ENCODE measurements at regions not wholly inside any gene's neighbourhood (a gene's known extent, or its start where the extent isn't known, plus 50 kb on each side); places are given as distances from the start of the nearest gene placed in this dataset.
"Not testable (repeated sequence)": the region's sequence is repeated elsewhere in the genome, so short reads cannot be mapped to it uniquely, and the experiment has no call there.

DNA sequence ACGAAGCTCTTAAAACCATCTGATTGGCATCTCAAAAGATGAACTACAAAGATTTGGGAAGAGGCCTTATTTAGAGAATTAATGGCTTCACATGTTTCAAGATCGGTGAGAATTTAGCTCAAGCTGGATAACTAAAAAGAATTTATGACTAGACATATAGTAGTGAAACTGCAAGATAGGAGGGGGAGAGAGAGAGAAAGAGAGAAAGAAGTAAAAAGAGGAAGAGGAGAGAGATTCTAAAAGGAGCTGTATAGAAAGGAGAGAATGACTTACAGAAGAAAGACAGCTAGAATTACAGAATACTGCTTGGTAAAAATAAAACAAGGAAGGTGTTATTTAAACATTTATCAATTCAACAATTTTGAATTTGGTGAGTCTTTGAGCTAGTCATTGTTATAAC lies 592.3 kb downstream of the SH2D4B start:
- DNase-seq = no peak

DNA sequence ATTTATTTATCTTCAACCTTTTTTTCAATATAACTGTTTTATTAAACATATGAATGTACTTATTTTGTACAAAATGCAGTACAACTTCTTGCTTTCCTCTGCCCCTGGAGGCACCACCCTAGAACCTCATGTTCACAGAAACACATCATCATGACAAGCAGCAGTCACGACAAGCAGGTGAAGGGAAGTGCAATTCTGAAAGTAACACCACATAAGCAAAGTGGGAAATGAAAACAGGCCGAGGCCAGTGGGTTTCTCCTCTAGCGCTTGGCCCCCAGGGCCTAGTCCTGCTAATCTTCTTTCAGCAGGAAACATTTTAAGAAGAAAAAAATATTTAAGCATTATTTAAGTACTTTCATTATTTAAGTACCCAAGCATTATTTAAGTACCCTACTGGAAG lies 598.1 kb downstream of the SH2D4B start:
- DNase-seq = no peak

DNA sequence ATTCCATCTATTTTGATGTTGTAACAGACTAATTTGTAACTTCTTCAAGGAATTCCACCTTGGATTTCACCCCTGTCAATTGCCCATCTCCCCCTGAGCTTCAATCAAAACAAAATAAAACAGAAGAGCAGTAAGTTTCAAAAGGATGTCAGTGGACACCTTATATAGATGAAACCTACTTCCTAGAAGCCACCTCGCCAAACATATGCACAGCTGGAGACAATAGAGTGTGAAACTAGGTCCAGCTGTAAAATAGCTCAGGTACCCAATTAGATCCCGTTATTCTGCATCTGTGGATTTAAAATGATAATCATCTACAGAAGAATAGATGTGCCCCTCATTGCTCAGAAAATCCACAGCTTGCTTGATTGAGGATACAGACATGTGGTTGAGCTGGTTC lies 598.6 kb downstream of the SH2D4B start:
- DNase-seq = no peak

DNA sequence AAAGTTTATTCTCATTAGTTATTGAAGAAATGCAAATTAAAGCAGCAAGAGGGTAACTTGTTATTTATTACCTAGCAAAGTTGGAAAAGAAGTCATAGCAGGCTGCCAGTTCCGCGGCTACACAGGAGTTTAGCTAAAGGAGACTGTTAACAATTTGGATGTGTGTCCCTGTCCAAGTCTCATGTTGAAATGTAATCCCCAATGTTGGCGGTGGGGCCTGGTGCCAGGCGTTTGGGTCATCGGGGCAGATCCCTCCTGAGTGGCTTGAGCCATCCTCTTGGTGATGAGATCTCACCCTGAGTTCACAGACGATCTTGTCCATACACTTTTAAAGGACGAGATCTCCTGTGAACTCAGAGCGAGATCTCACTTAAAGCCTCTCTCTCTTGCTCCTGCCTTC lies 608.3 kb downstream of the SH2D4B start:
- no peak for DNase-seq

DNA sequence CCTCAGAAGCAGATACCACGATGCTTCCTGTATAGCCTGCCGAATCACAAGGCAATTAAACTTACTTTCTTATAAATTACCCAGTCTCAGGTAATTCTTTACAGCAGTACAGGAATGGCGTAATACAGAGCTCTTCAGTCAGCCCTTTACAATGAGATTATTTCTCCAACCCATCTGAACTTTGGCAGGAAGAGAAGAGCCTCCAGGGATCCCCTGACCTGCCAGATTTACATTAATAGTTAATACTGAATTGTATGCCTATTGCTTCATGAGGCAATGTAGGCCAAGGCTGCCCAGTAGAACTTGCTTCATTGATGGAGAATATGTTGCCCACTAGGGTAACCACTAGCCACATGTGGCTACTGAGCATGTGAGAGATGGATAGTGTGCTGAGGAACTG lies 608.7 kb downstream of the SH2D4B start:
- DNase-seq = no peak

DNA sequence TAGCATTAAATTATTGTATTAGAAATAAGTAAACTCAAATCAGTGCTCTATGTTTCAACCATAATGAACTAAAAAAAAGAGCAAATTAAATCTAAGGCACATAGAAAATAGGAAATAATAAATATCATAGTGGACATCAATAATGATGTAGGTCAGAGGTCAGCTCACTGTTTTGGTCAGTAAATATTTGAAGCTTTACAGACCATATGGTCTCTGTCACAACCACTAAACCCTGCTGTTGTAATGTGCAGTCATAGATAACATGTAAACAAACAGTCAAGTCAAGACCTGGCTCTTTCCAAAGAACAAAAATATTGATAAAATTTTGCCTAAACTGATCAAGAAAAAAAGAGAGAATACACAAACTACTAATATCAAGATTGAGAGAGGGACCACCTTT lies 615.0 kb downstream of the SH2D4B start:
- DNase-seq = no peak

DNA sequence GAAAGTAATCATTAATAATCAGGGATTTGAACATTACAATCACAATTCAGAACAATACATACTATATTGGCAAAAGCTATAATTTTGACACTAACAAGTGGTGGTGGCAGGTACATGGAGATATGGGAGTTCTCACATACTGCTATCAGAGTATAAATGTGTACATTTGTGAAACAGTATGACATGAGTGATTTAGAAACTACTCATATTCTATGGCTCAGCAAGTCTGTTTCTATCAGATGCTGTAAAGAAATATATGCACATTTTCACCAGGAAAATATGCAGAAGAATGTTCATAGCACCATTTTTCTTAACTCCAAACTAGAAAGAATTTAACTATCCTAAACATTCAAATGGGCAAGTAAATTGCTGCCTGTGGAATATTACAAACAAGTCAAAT lies 620.0 kb downstream of the SH2D4B start:
- no peak for DNase-seq

DNA sequence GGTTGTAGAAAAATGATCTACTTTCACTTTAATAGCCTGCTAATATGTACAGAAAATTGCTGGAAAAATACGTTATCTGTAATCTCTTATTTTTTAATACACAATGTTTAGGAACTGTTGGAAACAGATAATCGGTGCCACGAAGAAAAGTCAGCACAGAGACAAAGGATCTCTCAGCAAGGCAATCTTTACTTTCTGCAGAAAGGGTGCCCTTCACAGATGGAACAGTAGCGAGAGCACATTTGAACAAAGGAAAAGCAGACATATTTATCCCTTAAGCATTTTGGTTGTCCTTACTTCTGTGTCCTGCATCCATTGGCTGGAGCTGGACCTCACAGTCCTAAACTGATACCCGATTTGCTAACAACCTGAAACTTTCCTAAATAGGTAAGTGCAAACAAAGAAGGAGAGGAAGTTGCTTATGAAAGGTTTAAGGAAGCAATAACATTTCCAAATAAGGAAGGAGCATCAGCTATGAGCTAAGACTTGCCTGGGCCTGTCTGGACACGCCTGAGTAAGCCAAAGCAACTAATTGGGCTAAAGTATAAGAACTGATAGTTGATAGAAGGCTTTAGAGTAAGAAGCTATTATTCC lies 640.0 kb downstream of the SH2D4B start:
- DNase-seq = no peak

DNA sequence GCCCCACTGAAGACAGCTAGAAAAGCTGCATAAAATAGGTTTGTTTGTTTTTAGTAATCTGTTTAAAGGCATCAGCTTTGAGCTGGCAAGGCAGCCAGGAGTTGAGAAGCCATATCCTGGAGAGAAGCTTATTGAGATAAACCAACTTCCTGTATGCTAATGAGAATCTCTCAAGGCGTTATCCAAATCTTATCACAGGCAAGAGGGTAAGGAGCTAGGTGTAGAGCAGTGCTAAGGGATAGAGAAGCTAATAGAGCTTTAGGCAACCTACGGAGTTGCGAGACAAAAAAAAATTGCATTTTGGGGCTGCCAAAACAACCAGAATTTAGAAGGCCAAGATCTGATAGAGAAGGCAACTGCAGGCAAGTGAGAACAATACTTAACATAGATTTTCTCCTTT lies 641.6 kb downstream of the SH2D4B start:
- no peak for DNase-seq

DNA sequence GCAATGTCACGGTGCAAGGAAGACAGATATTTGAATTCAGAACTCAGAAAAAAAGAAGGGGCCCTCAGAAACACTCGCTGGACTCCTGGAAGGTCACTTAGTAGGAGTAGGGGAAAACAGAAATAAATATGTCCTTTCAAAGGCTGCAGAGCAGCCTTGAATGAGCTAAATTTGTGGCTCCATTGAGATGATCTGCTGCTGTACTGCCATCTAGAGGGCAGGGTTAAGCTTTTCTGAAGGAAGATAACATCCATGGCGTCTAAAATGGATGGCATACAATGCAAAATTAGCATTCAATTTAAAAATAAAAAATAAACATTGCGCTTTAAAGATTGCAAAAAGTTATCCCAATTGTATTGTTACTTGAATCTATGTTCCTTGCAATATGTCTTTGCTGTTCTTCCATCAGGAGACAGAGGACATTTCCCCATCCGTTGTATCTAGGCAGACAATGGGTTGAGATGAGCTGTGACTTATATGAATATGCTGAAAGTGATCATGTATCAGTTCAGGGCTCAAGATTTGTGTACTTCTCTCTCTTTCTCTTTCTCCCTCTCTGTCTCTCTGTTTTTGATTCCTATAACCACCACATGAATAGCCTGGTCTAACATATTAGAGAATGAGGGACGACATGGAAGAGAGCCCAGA lies 642.2 kb downstream of the SH2D4B start:
- no peak for DNase-seq

DNA sequence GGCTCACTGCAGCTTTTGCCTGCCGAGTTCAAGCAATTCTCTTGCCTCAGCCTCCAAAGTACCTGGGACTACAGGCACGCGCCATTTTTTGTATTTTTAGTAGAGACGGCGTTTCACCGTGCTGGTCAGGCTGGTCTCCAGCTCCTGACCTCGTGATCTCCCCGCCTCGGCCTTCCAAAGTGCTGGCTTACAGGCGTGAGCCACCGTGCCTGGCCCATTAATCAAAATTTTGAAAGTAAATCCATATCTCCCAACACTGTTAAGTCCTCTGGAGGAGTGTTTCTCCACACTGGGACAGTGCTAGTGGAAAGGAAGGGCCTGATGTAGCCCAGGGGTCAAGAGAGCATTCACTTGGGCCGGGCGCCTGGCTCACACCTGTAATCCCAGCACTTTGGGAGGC lies 644.6 kb downstream of the SH2D4B start:
- no peak for DNase-seq

DNA sequence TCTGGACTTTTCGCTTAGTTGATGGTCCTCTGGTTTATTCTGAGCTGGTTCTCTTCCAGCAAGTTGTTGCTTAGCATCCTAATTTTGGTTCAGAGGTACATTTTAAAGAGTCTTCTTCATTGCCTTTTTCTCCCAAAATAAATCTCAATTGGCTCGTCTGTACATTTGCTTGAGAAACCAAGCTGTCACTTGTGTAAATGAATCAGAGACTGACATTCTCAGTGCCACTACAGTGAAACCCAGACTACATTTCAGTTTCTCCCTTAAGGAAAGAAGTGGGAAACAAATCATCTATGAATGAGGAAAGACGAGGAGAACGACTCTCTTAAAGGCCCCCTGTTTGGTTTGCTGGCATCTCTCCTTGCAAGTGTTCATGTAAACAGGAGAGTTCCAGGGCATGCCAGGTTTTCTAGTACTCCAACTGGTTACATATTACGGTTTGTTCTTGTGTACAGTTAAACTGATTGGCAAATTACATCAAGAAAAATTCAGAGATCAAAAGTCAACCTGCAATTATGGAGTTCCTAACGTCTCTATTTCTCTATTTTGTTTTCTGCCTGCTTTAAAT lies 654.6 kb downstream of the SH2D4B start:
- no peak for DNase-seq

DNA sequence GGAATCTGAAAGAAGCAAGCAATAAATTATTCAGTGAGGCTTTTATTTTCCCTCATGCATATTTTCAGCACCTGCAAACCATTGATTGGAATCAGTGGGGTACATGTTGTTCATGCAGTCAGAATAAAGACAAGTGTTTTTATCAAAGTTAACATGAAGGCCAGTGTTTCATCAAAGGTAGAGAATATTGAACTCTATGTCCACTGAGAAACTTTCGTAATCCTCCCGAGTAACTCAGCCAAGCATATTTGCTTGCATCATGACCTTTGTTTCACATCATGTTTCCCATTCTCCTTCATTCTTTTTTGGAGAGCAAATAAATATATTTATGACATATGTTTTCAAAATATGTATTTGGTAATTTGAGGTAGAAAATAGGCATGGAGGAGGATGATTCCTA lies 663.1 kb downstream of the SH2D4B start:
- no peak for DNase-seq

DNA sequence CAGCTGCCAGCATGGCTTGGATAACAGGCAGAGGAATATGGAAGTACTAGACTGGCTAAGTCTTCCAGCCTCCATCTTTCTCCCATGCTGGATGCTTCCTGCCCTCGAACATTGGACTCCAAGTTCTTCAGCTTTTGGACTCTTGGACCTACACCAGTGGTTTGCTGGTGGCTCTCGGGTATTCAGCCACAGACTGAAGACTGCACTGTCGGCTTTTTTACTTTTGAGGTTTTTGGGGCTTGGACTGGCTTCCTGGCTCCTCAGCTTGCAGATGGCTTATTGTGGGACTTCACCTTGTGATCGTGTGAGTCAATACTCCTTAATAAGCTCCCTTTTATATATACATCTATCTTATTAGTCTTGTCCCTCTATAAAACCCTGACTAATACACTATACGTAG lies 667.6 kb upstream of the NRG3 start:
- not testable (repeated sequence) for DNase-seq

DNA sequence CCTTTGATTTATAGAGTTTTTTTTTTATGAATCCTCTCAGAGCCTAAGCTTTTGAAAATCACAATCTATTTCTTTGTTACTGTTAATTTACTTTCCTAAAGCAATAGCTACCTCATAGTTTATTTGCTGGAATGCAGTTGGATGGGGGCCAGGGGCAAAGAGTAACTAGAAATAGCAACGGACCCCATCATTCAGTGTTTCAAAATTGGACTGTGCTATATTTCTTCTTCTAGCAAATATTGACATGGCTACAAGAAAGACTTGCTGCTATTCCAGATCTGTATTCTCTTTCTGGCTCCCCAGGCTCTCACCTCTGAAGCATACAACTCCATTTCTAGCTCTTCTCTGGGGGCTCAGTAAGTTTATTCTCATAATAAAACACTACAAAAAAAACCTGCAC lies 661.6 kb upstream of the NRG3 start:
- DNase-seq = no peak

DNA sequence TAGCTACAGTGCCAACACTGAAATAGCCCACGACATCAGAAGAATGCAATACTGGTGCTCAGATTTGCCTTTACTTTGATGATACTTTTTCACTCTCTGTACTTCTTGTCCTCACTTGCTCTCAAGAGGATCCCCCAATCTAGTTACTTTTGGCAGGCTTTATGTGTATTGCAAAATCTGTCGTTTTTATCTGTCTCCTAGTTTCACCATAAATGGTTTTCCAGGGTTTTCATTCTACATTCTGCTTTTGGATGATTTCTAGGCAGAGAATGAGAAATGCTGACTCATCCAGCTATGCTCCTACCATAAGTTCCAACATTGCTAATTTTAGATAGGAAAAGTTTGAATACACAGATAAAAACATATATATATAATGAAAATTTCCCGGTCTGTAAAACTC lies 659.5 kb upstream of the NRG3 start:
- DNase-seq = no peak

DNA sequence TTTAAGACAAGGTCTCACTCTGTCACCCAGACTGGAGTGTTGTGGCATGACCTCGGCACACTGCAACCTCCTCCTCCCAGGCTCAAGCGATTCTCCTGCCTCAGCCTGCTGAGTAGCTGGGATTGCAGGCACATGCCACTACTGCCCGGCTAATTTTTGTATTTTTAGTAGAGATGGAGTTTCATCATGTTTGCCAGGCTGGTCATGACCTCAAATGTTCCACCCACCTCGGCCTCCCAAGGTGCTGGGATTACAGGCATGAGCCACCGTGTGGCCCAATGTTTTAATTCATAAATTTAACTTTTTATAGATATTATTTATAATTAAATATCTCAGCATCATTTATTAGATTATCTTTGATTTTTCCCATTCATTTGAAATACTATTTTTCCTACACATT lies 658.0 kb upstream of the NRG3 start:
- no peak for DNase-seq

DNA sequence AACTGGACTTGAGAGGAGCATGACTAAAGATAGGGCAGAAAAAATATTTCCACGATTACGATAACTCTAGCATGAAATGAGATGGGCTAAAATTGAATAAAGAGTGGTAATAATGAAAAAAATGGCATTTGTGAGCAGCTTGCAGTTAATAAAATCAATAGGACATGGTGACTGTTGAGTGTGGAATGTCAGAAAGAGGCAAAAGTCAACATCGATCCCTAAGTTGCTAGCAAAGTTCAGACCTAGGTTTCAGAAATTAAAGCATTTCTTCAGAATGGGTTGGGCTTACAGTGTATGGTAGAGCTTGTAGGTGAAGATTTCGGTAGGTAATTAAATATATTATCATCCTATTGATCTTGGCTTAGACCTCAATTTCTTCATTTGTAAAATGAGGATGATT lies 656.7 kb upstream of the NRG3 start:
- no peak for DNase-seq

DNA sequence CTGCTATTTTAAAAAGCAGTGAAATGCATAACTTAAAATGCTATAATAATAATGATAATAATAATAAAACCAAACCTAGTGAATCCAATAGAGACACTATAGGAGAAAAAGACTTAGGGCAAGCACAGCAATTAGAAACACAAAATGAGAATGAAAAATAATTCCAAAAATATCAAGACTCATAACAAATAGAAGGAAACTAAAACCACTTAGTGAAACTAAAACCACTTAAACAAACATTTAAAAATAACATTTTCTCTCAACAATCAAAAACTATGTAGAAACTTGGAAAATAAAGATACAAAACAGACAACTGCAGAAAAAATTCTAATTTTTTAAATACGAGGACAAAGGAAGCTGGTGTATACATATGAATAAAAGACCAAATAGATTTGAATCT lies 655.2 kb upstream of the NRG3 start:
- no peak for DNase-seq

DNA sequence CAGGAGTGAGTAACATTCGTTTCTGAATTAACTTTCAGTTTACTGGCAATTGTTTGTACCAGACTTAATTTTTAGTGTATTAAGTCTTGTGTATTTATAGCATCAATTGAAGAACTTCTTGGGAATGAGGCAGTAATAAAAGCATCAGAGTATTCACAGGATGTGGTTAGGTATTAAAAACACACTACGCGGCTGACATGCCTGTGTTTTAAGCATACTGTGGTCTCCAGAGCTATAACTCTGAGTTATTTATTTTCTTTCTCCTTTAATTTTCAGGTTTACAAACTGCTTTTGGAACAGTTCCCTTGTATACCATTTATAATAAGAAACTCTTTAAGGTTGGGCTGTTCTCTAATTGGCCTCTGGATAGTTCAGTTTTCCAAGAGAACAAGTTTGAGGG lies 626.1 kb upstream of the NRG3 start:
- DNase-seq = no peak

DNA sequence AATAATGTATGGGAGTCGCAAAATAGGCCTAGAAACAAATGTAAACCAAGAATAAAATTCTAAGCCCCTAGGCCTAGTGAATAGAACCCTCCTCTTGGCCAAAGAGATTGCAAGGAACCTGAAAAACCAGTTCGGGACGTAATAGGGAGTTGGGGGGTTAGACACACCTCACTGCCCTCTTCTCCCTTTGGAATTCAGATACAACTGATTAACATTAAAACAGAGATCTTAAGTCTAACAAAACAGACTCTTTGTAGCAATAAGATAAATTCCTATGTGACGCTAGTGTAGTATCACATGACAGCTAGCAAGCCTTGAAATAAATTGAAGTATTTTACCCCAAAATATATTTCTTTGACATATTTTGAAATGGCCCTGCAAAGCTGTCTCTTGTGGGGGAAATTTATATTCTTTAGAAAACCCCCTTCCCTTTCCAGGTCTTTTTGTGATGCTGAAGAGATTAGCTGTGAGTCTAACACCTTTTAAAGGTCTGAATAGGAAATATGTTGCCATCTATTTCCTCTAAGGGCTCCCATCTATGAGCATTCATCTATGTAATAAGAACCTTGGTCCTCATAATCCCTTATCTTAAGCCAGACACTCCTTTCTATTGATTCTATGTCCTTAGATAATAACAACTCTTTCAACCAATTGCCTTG lies 623.4 kb upstream of the NRG3 start:
- no peak for DNase-seq

DNA sequence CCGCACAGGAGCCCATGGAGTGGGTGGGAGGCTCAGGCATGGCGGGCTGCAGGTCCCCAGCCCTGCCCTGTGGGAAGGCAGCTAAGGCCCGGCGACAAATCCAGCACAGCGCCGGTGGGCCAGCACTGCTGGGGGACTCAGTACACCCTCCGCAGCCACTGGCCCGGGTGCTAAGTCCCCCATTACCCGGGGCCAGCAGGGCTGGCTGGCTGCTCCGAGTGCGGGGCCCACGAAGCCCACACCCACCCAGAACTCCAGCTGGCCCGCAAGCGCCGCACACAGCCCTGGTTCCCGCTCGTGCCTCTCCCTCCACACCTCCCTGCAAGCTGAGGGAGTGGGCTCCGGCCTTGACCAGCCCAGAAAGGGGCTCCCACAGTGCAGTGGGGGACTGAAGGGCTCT lies 610.0 kb upstream of the NRG3 start:
- not testable (repeated sequence) for DNase-seq

DNA sequence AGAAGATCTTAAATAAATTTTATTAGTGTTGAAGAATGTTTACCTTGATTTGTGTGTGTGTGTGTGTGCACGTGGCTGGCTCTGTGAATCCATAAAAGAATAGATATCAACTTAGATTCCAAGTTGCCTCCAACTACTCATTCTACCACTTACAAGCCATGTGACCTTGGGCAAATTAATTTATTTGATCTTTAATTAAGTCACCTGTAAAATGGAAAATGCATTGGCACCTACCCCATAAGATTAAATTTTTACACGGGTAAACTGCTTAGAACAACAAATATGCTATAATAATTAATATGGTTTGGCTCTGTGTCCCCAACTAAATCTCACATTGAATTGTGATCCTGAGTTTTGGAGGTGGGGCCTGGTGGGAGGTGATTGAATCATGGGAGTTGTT lies 604.9 kb upstream of the NRG3 start:
- no peak for DNase-seq

All from NCI-H1694 treated with DMSO at 0.1 percent for 48 hours (cell line).